Gastroesophageal sphincter (tissue), 4 donors: ENCODE measurements at regions not wholly inside any gene's neighbourhood (a gene's known extent, or its start where the extent isn't known, plus 50 kb on each side); places are given as distances from the start of the nearest gene placed in this dataset.

Source experiments
- ATAC-seq: fragments of 150-250 bp; one replicate; pipeline ENCODE4 v1.9.1; 2016; ENCODE audit warnings: mild to moderate bottlenecking, moderate library complexity
- H3K27ac ChIP-seq, 4 donors: fragments of 200-600 bp; sonication (generic) in 3 of 4; 1 replicate in 3 of 4; 2 replicates in 1 of 4; pipeline ENCODE4 v1.5.1; 2016 to 2019
- H3K27me3 ChIP-seq: fragments of 200-600 bp; sonication (generic); one replicate; pipeline ENCODE4 v1.5.1; 2019
- H3K36me3 ChIP-seq, 2 donors: fragments of 200-600 bp; sonication (generic); one replicate each; pipeline ENCODE4 v1.5.1; 2019; ENCODE audit warnings: control low read depth in 1 of 2
- H3K4me1 ChIP-seq, 3 donors: fragments of 200-600 bp; sonication (generic); 1 replicate in 2 of 3; 2 replicates in 1 of 3; pipeline ENCODE4 v1.5.1; 2016 to 2019; ENCODE audit warnings: control low read depth in 2 of 3
- H3K4me3 ChIP-seq, 2 donors: fragments of 200-600 bp; sonication (generic); one replicate each; pipeline ENCODE4 v1.5.1; 2019; ENCODE audit warnings: mild to moderate bottlenecking in 1 of 2, moderate library complexity in 1 of 2
- H3K9me3 ChIP-seq, 3 donors: fragments of 200-600 bp; sonication (generic); one replicate each; pipeline ENCODE4 v1.5.1; 2017 to 2019; ENCODE audit warnings: control low read depth in 2 of 3
- EP300 ChIP-seq: sonication (generic); formaldehyde crosslinking; IDR thresholded peaks from one replicate; pipeline ENCODE4 v1.6.1; 2017; ENCODE audit warnings: antibody characterized with exemption, mild to moderate bottlenecking
- POLR2A ChIP-seq, 2 donors: fragments of 450-650 bp; IDR thresholded peaks; one replicate each; pipeline ENCODE4 v1.6.1; 2017; ENCODE audit warnings: antibody characterized with exemption in 2 of 2, mild to moderate bottlenecking in 2 of 2, moderate library complexity in 1 of 2
- POLR2AphosphoS5 ChIP-seq: sonication (generic); formaldehyde crosslinking; IDR thresholded peaks from one replicate; pipeline ENCODE4 v1.6.1; 2017; ENCODE audit warnings: antibody characterized with exemption
- WGBS, 2 donors: methylation state at CpG; one replicate each; pipeline ENCODE4 v1.1.5; 2018; ENCODE audit warnings: low coverage in 1 of 2; 5-methylcytosine and 5-hydroxymethylcytosine counted together
- TF ChIP-seq, protein P1 (sequence below), 4 experiments: fragments of 200-600 bp in 2 of 4; fragments of 450-650 bp in 2 of 4; sonication (generic) in 1 of 4; IDR thresholded peaks; one replicate each; pipeline ENCODE4 v1.5.1; 2017 to 2019; ENCODE audit warnings: antibody characterized with exemption in 4 of 4, mild to moderate bottlenecking in 2 of 4, moderate library complexity in 2 of 4

DNA sequence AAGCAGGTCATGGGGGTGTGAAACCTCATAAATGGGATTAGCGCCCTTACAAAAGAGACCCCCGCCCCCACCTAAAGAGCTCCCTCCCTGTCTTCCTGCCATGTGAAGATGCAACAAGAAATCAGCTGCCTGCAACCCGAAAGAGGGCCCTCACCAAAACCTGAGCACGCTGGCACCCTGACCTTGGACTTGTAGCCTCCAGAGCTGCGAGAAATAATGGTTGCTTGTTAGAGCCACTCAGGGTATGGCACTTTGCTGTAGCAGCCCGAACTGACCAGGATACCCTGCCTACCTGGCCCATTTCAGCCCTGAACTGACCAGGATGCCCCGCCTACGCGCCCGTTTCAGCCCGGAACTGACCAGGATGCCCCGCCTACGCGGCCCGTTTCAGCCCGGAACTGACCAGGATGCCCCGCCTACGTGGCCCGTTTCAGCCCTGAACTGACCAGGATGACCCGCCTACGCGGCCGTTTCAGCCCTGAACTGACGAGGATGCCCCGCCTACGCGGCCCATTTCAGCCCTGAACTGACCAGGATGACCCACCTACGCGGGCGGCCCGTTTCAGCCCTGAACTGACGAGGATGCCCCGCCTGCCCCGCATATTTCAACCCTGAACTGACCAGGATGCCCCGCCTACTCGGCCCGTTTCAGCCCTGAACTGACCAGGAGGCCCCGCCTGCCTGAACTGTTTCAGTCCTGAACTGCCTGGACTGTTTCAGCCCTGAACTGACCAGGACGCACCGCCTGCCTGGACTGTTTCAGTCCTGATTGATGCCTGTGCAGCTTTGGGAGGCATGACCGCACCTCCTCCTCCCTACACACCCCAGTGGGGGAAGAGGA lies 120.0 kb downstream of the UQCRFS1 start:
- H3K27ac ChIP-seq: no peak overlapping the region
- H3K9me3 ChIP-seq: no peaks in the 10 kb centered on the region
- H3K27me3 ChIP-seq: no peaks in the 10 kb centered on the region
- ATAC-seq: peak; percentile 52
- no peaks in the 10 kb centered on the region for H3K36me3 ChIP-seq
- no peak for TF ChIP-seq POLR2A (IDR thresholded peaks at IDR 0.05)
- TF ChIP-seq, protein P1, sequence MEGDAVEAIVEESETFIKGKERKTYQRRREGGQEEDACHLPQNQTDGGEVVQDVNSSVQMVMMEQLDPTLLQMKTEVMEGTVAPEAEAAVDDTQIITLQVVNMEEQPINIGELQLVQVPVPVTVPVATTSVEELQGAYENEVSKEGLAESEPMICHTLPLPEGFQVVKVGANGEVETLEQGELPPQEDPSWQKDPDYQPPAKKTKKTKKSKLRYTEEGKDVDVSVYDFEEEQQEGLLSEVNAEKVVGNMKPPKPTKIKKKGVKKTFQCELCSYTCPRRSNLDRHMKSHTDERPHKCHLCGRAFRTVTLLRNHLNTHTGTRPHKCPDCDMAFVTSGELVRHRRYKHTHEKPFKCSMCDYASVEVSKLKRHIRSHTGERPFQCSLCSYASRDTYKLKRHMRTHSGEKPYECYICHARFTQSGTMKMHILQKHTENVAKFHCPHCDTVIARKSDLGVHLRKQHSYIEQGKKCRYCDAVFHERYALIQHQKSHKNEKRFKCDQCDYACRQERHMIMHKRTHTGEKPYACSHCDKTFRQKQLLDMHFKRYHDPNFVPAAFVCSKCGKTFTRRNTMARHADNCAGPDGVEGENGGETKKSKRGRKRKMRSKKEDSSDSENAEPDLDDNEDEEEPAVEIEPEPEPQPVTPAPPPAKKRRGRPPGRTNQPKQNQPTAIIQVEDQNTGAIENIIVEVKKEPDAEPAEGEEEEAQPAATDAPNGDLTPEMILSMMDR (IDR thresholded peaks at IDR 0.05): no peak
- TF ChIP-seq EP300: no peak
- TF ChIP-seq POLR2AphosphoS5: no peak
- 78 to 95% methylated on average over 3 to 11 of the region's 41 CpGs for WGBS, 2 donors
- no peaks in the 10 kb centered on the region for H3K4me1 ChIP-seq
- H3K4me3 ChIP-seq: no peak overlapping the region

DNA sequence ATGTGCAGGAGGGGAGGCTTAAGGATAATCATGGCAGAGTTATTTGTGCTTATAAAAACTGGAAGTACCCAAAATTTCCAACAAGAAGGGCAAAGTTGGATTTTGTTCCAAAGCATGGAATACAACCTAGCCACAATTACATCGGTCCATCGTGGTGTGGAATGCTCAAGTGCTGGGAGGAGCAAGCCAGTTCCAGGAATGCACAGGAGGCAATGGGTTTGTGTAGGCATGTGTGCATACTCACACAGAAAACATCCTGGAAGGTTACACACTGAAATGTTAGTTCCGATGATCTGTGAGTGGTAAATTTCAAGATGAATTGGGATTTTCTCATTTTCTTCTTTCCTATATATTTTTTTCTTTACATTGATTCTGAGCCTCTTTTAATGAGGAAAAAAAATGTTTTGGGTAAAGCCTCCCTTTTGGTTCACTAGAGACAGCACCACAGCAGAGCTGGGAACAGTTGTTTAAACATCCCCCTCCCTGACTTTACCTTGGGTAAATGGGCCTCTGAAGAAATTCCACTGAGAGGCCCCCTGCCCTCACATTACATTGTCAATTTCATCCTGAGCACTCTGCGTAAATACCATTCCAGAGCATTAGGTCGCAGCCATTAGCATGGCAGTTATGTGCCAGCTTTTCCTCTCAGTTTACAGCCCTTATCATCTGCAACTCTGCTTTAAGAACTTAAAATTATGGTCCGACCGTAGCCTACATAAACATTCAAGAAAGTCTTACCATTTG lies 122.0 kb downstream of the UQCRFS1 start:
- no peaks in the 10 kb centered on the region for H3K9me3 ChIP-seq
- WGBS, 2 donors: 39 to 67% methylated on average over 5 to 6 of the region's 7 CpGs
- H3K4me3 ChIP-seq: no peak overlapping the region
- H3K4me1 ChIP-seq: no peaks in the 10 kb centered on the region
- TF ChIP-seq POLR2AphosphoS5: no peak
- TF ChIP-seq, protein P1 (IDR thresholded peaks at IDR 0.05): no peak
- TF ChIP-seq POLR2A (IDR thresholded peaks at IDR 0.05): no peak
- TF ChIP-seq EP300: no peak
- H3K27ac ChIP-seq: no peak overlapping the region
- no peak for ATAC-seq
- H3K27me3 ChIP-seq: peaks cover 5% of the 10 kb centered on the region
- no peaks in the 10 kb centered on the region for H3K36me3 ChIP-seq

DNA sequence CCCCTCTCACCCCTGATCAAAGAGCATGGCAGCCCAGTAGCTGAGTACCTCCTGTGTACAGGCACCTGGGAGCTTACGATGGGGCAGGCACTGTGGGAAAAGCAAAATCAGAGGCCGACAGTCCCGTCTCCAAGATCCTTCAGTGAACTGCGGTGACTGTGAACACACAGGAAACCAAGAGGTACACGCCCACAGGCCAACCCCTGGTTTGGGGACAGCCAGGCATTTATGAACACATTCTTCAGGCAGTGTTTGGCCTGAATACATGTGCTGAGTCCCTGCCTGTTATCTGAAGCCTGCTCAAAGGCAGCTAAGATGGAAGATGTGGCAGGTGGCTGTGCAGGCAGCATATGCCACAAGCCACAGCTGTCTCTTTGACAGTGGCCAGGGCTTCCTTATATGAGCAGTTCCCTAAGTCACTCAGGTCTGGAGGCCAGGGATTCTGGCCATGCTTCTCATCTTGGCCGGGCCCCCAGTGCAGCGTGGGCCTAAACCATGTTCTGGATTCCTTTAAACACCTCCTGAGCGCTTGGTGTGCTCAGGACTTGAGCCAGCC lies 123.6 kb downstream of the UQCRFS1 start:
- H3K4me3 ChIP-seq: no peak overlapping the region
- WGBS, 2 donors: no CpG with 5 or more reads among the region's 8 CpGs
- no peak for ATAC-seq
- H3K27me3 ChIP-seq: peaks cover 13% of the 10 kb centered on the region
- no peak overlapping the region for H3K27ac ChIP-seq
- TF ChIP-seq, protein P1 (IDR thresholded peaks at IDR 0.05): no peak
- no peak for TF ChIP-seq EP300
- TF ChIP-seq POLR2A (IDR thresholded peaks at IDR 0.05): no peak
- no peak for TF ChIP-seq POLR2AphosphoS5
- no peaks in the 10 kb centered on the region for H3K4me1 ChIP-seq
- H3K9me3 ChIP-seq: no peaks in the 10 kb centered on the region
- H3K36me3 ChIP-seq: no peaks in the 10 kb centered on the region

DNA sequence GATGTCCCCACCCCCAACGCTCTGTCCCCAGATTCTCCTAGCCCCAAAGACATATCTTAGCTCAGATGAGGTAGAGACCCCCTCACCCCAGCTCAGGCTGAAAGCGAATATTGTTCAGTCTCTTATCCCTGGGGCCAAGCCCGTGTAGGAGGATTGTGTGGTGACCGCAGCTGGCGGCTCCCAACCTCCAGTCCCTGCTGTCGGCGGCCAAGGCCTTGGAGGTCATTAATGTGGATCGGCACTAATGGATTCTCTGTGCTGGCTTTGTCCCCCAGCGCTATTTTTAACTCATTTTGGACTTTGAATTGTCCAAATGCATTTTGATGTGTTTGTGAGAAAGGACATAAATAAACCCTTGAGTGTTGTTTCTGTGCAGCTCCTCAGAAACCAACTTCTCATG lies 124.2 kb downstream of the UQCRFS1 start:
- no peak for TF ChIP-seq EP300
- TF ChIP-seq POLR2AphosphoS5: no peak
- TF ChIP-seq POLR2A (IDR thresholded peaks at IDR 0.05): no peak
- TF ChIP-seq, protein P1 (IDR thresholded peaks at IDR 0.05): no peak

More for the DNA sequence above, 124.2 kb downstream of the UQCRFS1 start:
- Histone ChIP-seq H3K27ac (no peak overlapping the region), H3K36me3 (no peaks in the 10 kb centered on the region), H3K4me3 (no peak overlapping the region), H3K4me1 (no peaks in the 10 kb centered on the region), H3K27me3 (peaks cover 19% of the 10 kb centered on the region), H3K9me3 (no peaks in the 10 kb centered on the region)
- no peak for ATAC-seq
- WGBS, 2 donors: 77% methylated on average over 3 of the region's 9 CpGs; no CpG with 5 or more reads in 1 of the 2 donors
